ENCODE measurements at regions not wholly inside any gene's neighbourhood (a gene's known extent, or its start where the extent isn't known, plus 50 kb on each side); places are given as distances from the start of the nearest gene placed in this dataset.

GRCh38 chr12:91467686-91468085, 285.1 kb upstream of the DCN start:
- BruUV-seq (replicated peaks) = no TSS peak
- H3K4me1 ChIP-seq (ENCODE audit: control insufficient read depth, insufficient read depth, low read length) = no peaks in the 10 kb centered on the region
- ChIA-PET CTCF (no interaction called here), POLR2A (no interaction called here)
- H3K4me3 ChIP-seq (ENCODE audit: low read depth in 2 of 2, low read length in 2 of 2) = no peak overlapping the region
- H3K27ac ChIP-seq (ENCODE audit: low read length) = no peak overlapping the region
- DNase-seq (ENCODE audit: low read depth, low spot score) = no peak
- H3K36me3 ChIP-seq (ENCODE audit: control insufficient read depth, insufficient read depth, low read length) = no peaks in the 10 kb centered on the region
- intact Hi-C loops (cut with micrococcal nuclease; ENCODE audit: unreplicated experiment) (no loop called here), in situ Hi-C loops (cut with HindIII; ENCODE audit: low pct_unique_long_range_greater_than_20kb, low sequenced_read_pairs) (no loop called here)
- no peaks in the 10 kb centered on the region for H3K27me3 ChIP-seq (ENCODE audit: control insufficient read depth, insufficient read depth, low read length)
- TF ChIP-seq REST (IDR thresholded peaks at IDR 0.05; ENCODE audit: insufficient read depth in 1 of 2, low read depth in 2 of 2, low read length in 1 of 2) (no peak), POLR2AphosphoS5 (IDR thresholded peaks at IDR 0.05; ENCODE audit: low read depth, low read length) (no peak), TCF7L2 (IDR thresholded peaks at IDR 0.05; ENCODE audit: low read depth, low read length) (no peak), SIN3A (IDR thresholded peaks at IDR 0.05; ENCODE audit: borderline replicate concordance, insufficient read depth, low read depth, low read length) (no peak)
- TF ChIP-seq, protein P1, sequence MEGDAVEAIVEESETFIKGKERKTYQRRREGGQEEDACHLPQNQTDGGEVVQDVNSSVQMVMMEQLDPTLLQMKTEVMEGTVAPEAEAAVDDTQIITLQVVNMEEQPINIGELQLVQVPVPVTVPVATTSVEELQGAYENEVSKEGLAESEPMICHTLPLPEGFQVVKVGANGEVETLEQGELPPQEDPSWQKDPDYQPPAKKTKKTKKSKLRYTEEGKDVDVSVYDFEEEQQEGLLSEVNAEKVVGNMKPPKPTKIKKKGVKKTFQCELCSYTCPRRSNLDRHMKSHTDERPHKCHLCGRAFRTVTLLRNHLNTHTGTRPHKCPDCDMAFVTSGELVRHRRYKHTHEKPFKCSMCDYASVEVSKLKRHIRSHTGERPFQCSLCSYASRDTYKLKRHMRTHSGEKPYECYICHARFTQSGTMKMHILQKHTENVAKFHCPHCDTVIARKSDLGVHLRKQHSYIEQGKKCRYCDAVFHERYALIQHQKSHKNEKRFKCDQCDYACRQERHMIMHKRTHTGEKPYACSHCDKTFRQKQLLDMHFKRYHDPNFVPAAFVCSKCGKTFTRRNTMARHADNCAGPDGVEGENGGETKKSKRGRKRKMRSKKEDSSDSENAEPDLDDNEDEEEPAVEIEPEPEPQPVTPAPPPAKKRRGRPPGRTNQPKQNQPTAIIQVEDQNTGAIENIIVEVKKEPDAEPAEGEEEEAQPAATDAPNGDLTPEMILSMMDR (IDR thresholded peaks at IDR 0.05) = no peak
- H3K9me3 ChIP-seq (ENCODE audit: control insufficient read depth, insufficient read depth, low read depth, low read length) = no peaks in the 10 kb centered on the region
- no peak for ATAC-seq

DNA sequence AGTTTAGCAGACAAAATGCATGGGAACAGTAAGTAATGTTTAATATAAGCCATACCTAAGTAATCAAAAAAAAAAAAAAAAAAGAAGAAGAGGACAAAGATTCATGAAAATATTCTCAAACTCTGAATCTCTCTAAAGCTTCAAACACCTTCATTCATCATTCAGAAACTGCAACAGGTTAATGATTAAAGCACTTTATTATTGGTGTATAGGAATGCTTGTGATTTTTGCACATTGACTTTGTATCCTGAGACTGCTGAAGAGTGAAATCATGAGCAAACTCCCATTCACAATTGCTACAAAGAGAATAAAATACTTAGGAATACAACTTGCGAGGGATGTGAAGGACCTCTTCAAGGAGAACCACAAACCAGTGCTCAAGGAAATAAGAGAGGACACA, 278.4 kb upstream of the DCN start:
- DNase-seq (ENCODE audit: low read depth, low spot score) (no peak), ATAC-seq (no peak)
- in situ Hi-C loops (cut with HindIII; ENCODE audit: low pct_unique_long_range_greater_than_20kb, low sequenced_read_pairs) (no loop called here), intact Hi-C loops (cut with micrococcal nuclease; ENCODE audit: unreplicated experiment) (no loop called here)
- ChIA-PET CTCF (no interaction called here), POLR2A (interaction anchor here (0.6 kb wide), 1 partner anchor 9 kb away, joined by 4 read pairs; no protein-coding TSS in a partner anchor)
- Histone ChIP-seq H3K27me3 (ENCODE audit: control insufficient read depth, insufficient read depth, low read length) (no peaks in the 10 kb centered on the region), H3K27ac (ENCODE audit: low read length) (no peak overlapping the region), H3K4me3 (ENCODE audit: low read depth in 2 of 2, low read length in 2 of 2) (no peak overlapping the region), H3K4me1 (ENCODE audit: control insufficient read depth, insufficient read depth, low read length) (no peaks in the 10 kb centered on the region), H3K9me3 (ENCODE audit: control insufficient read depth, insufficient read depth, low read depth, low read length) (no peaks in the 10 kb centered on the region), H3K36me3 (ENCODE audit: control insufficient read depth, insufficient read depth, low read length) (no peaks in the 10 kb centered on the region)
- BruUV-seq (replicated peaks) = no TSS peak
- no peak for TF ChIP-seq SIN3A (IDR thresholded peaks at IDR 0.05; ENCODE audit: borderline replicate concordance, insufficient read depth, low read depth, low read length)
- TF ChIP-seq POLR2AphosphoS5 (IDR thresholded peaks at IDR 0.05; ENCODE audit: low read depth, low read length) = no peak
- TF ChIP-seq, protein P1 (IDR thresholded peaks at IDR 0.05) = no peak
- TF ChIP-seq TCF7L2 (IDR thresholded peaks at IDR 0.05; ENCODE audit: low read depth, low read length) = no peak
- no peak for TF ChIP-seq REST (IDR thresholded peaks at IDR 0.05; ENCODE audit: insufficient read depth in 1 of 2, low read depth in 2 of 2, low read length in 1 of 2)
